ENCODE measurements at regions not wholly inside any gene's neighbourhood (a gene's known extent, or its start where the extent isn't known, plus 50 kb on each side); places are given as distances from the start of the nearest gene placed in this dataset.

GRCh38 chr17:65385726-65386125 is 175.7 kb downstream of the AXIN2 start:
- DNase-seq (ENCODE audit: insufficient read length, low spot score) = no peak
- FAIRE-seq = no peak
- TF ChIP-seq POLR2A (IDR thresholded peaks at IDR 0.05; ENCODE audit: low read depth, low read length) = no peak
- TF ChIP-seq SPI1 (IDR thresholded peaks at IDR 0.05; ENCODE audit: low read depth, low read length) = no peak
- TF ChIP-seq TAF1 (IDR thresholded peaks at IDR 0.05; ENCODE audit: low read depth, low read length) = no peak

- no peak for FAIRE-seq
- no peak for TF ChIP-seq POU2F2 (IDR thresholded peaks at IDR 0.05; ENCODE audit: low read depth, low read length)
- no peak for TF ChIP-seq TAF1 (IDR thresholded peaks at IDR 0.05; ENCODE audit: low read depth, low read length)
- no peak for TF ChIP-seq SPI1 (IDR thresholded peaks at IDR 0.05; ENCODE audit: low read depth, low read length)
- no peak for TF ChIP-seq POLR2AphosphoS5 (IDR thresholded peaks at IDR 0.05; ENCODE audit: low read depth, low read length)
- TF ChIP-seq PAX5 (IDR thresholded peaks at IDR 0.05; ENCODE audit: insufficient read depth, low read length, severe bottlenecking) = no peak
- no peak for TF ChIP-seq POLR2A (IDR thresholded peaks at IDR 0.05; ENCODE audit: low read depth, low read length)
- DNase-seq (ENCODE audit: insufficient read length, low spot score) = no peak
Observed at GRCh38 chr17:65385071-65385470, 176.4 kb downstream of the AXIN2 start.

- DNase-seq (ENCODE audit: insufficient read length, low spot score) = no peak
- TF ChIP-seq POLR2AphosphoS5 (IDR thresholded peaks at IDR 0.05; ENCODE audit: low read depth, low read length) = no peak
- TF ChIP-seq SPI1 (IDR thresholded peaks at IDR 0.05; ENCODE audit: low read depth, low read length) = no peak
- TF ChIP-seq POLR2A (IDR thresholded peaks at IDR 0.05; ENCODE audit: low read depth, low read length) = no peak
- no peak for TF ChIP-seq POU2F2 (IDR thresholded peaks at IDR 0.05; ENCODE audit: low read depth, low read length)
- no peak for TF ChIP-seq PAX5 (IDR thresholded peaks at IDR 0.05; ENCODE audit: insufficient read depth, low read length, severe bottlenecking)
- no peak for TF ChIP-seq TAF1 (IDR thresholded peaks at IDR 0.05; ENCODE audit: low read depth, low read length)
- no peak for FAIRE-seq
Observed at GRCh38 chr17:65381152-65381551, 180.3 kb downstream of the AXIN2 start.

- FAIRE-seq (no peak), DNase-seq (ENCODE audit: insufficient read length, low spot score) (no peak)
- TF ChIP-seq SPI1 (IDR thresholded peaks at IDR 0.05; ENCODE audit: low read depth, low read length) (no peak), PAX5 (IDR thresholded peaks at IDR 0.05; ENCODE audit: insufficient read depth, low read length, severe bottlenecking) (no peak), POLR2A (IDR thresholded peaks at IDR 0.05; ENCODE audit: low read depth, low read length) (no peak), POLR2AphosphoS5 (IDR thresholded peaks at IDR 0.05; ENCODE audit: low read depth, low read length) (no peak), POU2F2 (IDR thresholded peaks at IDR 0.05; ENCODE audit: low read depth, low read length) (no peak), TAF1 (IDR thresholded peaks at IDR 0.05; ENCODE audit: low read depth, low read length) (no peak)
Observed at GRCh38 chr17:65374966-65375365, 186.5 kb downstream of the AXIN2 start.

GRCh38 chr17:65371702-65372101 is 189.7 kb downstream of the AXIN2 start:
- DNase-seq (ENCODE audit: insufficient read length, low spot score) = no peak
- no peak for FAIRE-seq
- no peak for TF ChIP-seq TAF1 (IDR thresholded peaks at IDR 0.05; ENCODE audit: low read depth, low read length)
- no peak for TF ChIP-seq POLR2A (IDR thresholded peaks at IDR 0.05; ENCODE audit: low read depth, low read length)
- TF ChIP-seq POU2F2 (IDR thresholded peaks at IDR 0.05; ENCODE audit: low read depth, low read length) = no peak
- no peak for TF ChIP-seq SPI1 (IDR thresholded peaks at IDR 0.05; ENCODE audit: low read depth, low read length)

- TF ChIP-seq POLR2AphosphoS5 (IDR thresholded peaks at IDR 0.05; ENCODE audit: low read depth, low read length) (no peak), SPI1 (IDR thresholded peaks at IDR 0.05; ENCODE audit: low read depth, low read length) (no peak), PAX5 (IDR thresholded peaks at IDR 0.05; ENCODE audit: insufficient read depth, low read length, severe bottlenecking) (no peak)
- no peak for DNase-seq (ENCODE audit: insufficient read length, low spot score)
- FAIRE-seq = no peak
Observed at GRCh38 chr17:65370669-65371131, 190.7 kb downstream of the AXIN2 start.

- no peak for FAIRE-seq
- no peak for DNase-seq (ENCODE audit: insufficient read length, low spot score)
- no peak for TF ChIP-seq POLR2AphosphoS5 (IDR thresholded peaks at IDR 0.05; ENCODE audit: low read depth, low read length)
- no peak for TF ChIP-seq POU2F2 (IDR thresholded peaks at IDR 0.05; ENCODE audit: low read depth, low read length)
- TF ChIP-seq PAX5 (IDR thresholded peaks at IDR 0.05; ENCODE audit: insufficient read depth, low read length, severe bottlenecking) = no peak
- TF ChIP-seq SPI1 (IDR thresholded peaks at IDR 0.05; ENCODE audit: low read depth, low read length) = no peak
- no peak for TF ChIP-seq POLR2A (IDR thresholded peaks at IDR 0.05; ENCODE audit: low read depth, low read length)
- TF ChIP-seq TAF1 (IDR thresholded peaks at IDR 0.05; ENCODE audit: low read depth, low read length) = no peak
Observed at GRCh38 chr17:65368341-65368740, 193.1 kb downstream of the AXIN2 start.

- FAIRE-seq (no peak), DNase-seq (ENCODE audit: insufficient read length, low spot score) (no peak)
- TF ChIP-seq POU2F2 (IDR thresholded peaks at IDR 0.05; ENCODE audit: low read depth, low read length) (no peak), SPI1 (IDR thresholded peaks at IDR 0.05; ENCODE audit: low read depth, low read length) (no peak), POLR2AphosphoS5 (IDR thresholded peaks at IDR 0.05; ENCODE audit: low read depth, low read length) (no peak), POLR2A (IDR thresholded peaks at IDR 0.05; ENCODE audit: low read depth, low read length) (no peak), TAF1 (IDR thresholded peaks at IDR 0.05; ENCODE audit: low read depth, low read length) (no peak)
Observed at GRCh38 chr17:65366102-65366844, 195.2 kb downstream of the AXIN2 start.

- TF ChIP-seq POU2F2 (IDR thresholded peaks at IDR 0.05; ENCODE audit: low read depth, low read length) = no peak
- TF ChIP-seq PAX5 (IDR thresholded peaks at IDR 0.05; ENCODE audit: insufficient read depth, low read length, severe bottlenecking) = no peak
- TF ChIP-seq TAF1 (IDR thresholded peaks at IDR 0.05; ENCODE audit: low read depth, low read length) = no peak
- no peak for TF ChIP-seq POLR2AphosphoS5 (IDR thresholded peaks at IDR 0.05; ENCODE audit: low read depth, low read length)
- TF ChIP-seq POLR2A (IDR thresholded peaks at IDR 0.05; ENCODE audit: low read depth, low read length) = no peak
- TF ChIP-seq SPI1 (IDR thresholded peaks at IDR 0.05; ENCODE audit: low read depth, low read length) = no peak
- no peak for FAIRE-seq
- no peak for DNase-seq (ENCODE audit: insufficient read length, low spot score)
Observed at GRCh38 chr17:65365169-65365568, 196.3 kb downstream of the AXIN2 start.

- DNase-seq (ENCODE audit: insufficient read length, low spot score) (no peak), FAIRE-seq (no peak)
- TF ChIP-seq POU2F2 (IDR thresholded peaks at IDR 0.05; ENCODE audit: low read depth, low read length) (no peak), TAF1 (IDR thresholded peaks at IDR 0.05; ENCODE audit: low read depth, low read length) (no peak), SPI1 (IDR thresholded peaks at IDR 0.05; ENCODE audit: low read depth, low read length) (no peak), POLR2AphosphoS5 (IDR thresholded peaks at IDR 0.05; ENCODE audit: low read depth, low read length) (no peak), PAX5 (IDR thresholded peaks at IDR 0.05; ENCODE audit: insufficient read depth, low read length, severe bottlenecking) (no peak), POLR2A (IDR thresholded peaks at IDR 0.05; ENCODE audit: low read depth, low read length) (no peak)
Observed at GRCh38 chr17:65364438-65364837, 197.0 kb downstream of the AXIN2 start.

All from GM12891 (cell line).